Neural cell (in vitro differentiated cells): ENCODE measurements at regions not wholly inside any gene's neighbourhood (a gene's known extent, or its start where the extent isn't known, plus 50 kb on each side); places are given as distances from the start of the nearest gene placed in this dataset.

Experiments used
- H2AFZ ChIP-seq: fragments of 200-600, 300-800 bp; sonication (generic), shearing (Covaris generic); 2 replicates; pipeline ENCODE4 v1.6.0; 2014; ENCODE audit warnings: low read depth, mild to moderate bottlenecking, antibody characterized with exemption, low read length, moderate library complexity
- H3F3A ChIP-seq: fragments of 200-600 bp; shearing (Covaris generic); 2 replicates; pipeline ENCODE4 v1.6.1; 2016; ENCODE audit warnings: mild to moderate bottlenecking, moderate library complexity, mixed read lengths, antibody characterized with exemption, low read length; ENCODE audit not compliant: insufficient read depth, poor library complexity, severe bottlenecking
- H3K27ac ChIP-seq: fragments of 200-600, 300-800 bp; sonication (generic), shearing (Covaris generic); 2 replicates; pipeline ENCODE4 v1.5.1; 2014; ENCODE audit warnings: mild to moderate bottlenecking, low read length, moderate library complexity
- H3K27me3 ChIP-seq: fragments of 300-800, 200-600 bp; sonication (generic), shearing (Covaris generic); 2 replicates; pipeline ENCODE4 v1.6.0; 2014; ENCODE audit warnings: mild to moderate bottlenecking, low read depth, low read length, moderate library complexity; ENCODE audit not compliant: insufficient read depth
- H3K36me3 ChIP-seq: fragments of 300-800, 200-600 bp; sonication (generic), shearing (Covaris generic); 2 replicates; pipeline ENCODE4 v1.5.1; 2014; ENCODE audit warnings: mild to moderate bottlenecking, antibody characterized with exemption, low read length, moderate library complexity; ENCODE audit not compliant: insufficient read depth
- H3K4me2 ChIP-seq: fragments of 300-800, 200-600 bp; sonication (generic), shearing (Covaris generic); 2 replicates; pipeline ENCODE4 v1.6.0; 2014; ENCODE audit warnings: mild to moderate bottlenecking, low read length
- H3K4me3 ChIP-seq: fragments of 300-800, 200-600 bp; sonication (generic), shearing (Covaris generic); 2 replicates; pipeline ENCODE4 v1.5.1; 2014; ENCODE audit warnings: mild to moderate bottlenecking, low read length, moderate library complexity
- H3K79me2 ChIP-seq: fragments of 200-600 bp; shearing (Covaris generic); replicated peaks from 2 replicates; pipeline ENCODE4 v1.6.0; 2014; ENCODE audit warnings: mild to moderate bottlenecking, low read length, moderate library complexity; ENCODE audit not compliant: insufficient read depth
- H3K9ac ChIP-seq: fragments of 300-800, 200-600 bp; sonication (generic), shearing (Covaris generic); 2 replicates; pipeline ENCODE4 v1.6.1; 2016; ENCODE audit warnings: mild to moderate bottlenecking, low read length, mixed read lengths
- H3K9me2 ChIP-seq: fragments of 200-600 bp; shearing (Covaris generic); 2 replicates; pipeline ENCODE4 v1.6.1; 2016; ENCODE audit warnings: mild to moderate bottlenecking, low read length, mixed read lengths; ENCODE audit not compliant: insufficient read depth
- H3K9me3 ChIP-seq: fragments of 200-600, 300-800 bp; sonication (generic), shearing (Covaris generic); 2 replicates; pipeline ENCODE4 v1.6.1; 2016; ENCODE audit warnings: mild to moderate bottlenecking, mixed run types, low read length, moderate library complexity, mixed read lengths
- H4K20me1 ChIP-seq: fragments of 200-600 bp; shearing (Covaris generic); 2 replicates; pipeline ENCODE4 v1.6.1; 2016; ENCODE audit warnings: mild to moderate bottlenecking, mixed run types; ENCODE audit not compliant: insufficient read depth
- EP300 ChIP-seq: fragments of 450-650 bp; conservative IDR thresholded peaks from 2 replicates; pipeline ENCODE4 v1.6.1; 2014; ENCODE audit warnings: antibody characterized with exemption, mild to moderate bottlenecking, moderate library complexity; ENCODE audit not compliant: poor library complexity, severe bottlenecking
- EZH2 ChIP-seq: fragments of 200-600, 300-800 bp; shearing (Covaris generic), sonication (generic); IDR thresholded peaks from 2 replicates; pipeline ENCODE4 v1.6.1; 2014; ENCODE audit warnings: antibody characterized with exemption, low read length, borderline replicate concordance, mild to moderate bottlenecking; ENCODE audit not compliant: insufficient read depth, poor library complexity, severe bottlenecking
- MXI1 ChIP-seq: fragments of 450-650 bp; conservative IDR thresholded peaks from 2 replicates; pipeline ENCODE4 v1.6.1; 2014; ENCODE audit warnings: antibody characterized with exemption, mild to moderate bottlenecking; ENCODE audit not compliant: poor library complexity, severe bottlenecking
- POLR2AphosphoS5 ChIP-seq: IDR thresholded peaks from 2 replicates; pipeline ENCODE4 v1.6.1; 2012
- RAD21 ChIP-seq: fragments of 450-650 bp; conservative IDR thresholded peaks from 2 replicates; pipeline ENCODE4 v1.6.1; 2014; ENCODE audit warnings: antibody characterized with exemption, mild to moderate bottlenecking, moderate library complexity
- SMC3 ChIP-seq: fragments of 450-650 bp; conservative IDR thresholded peaks from 2 replicates; pipeline ENCODE4 v1.6.1; 2014; ENCODE audit warnings: antibody characterized with exemption, mild to moderate bottlenecking, moderate library complexity; ENCODE audit not compliant: poor library complexity
- TAF1 ChIP-seq: IDR thresholded peaks from 2 replicates; pipeline ENCODE4 v1.6.1; 2012; ENCODE audit warnings: low read depth
- TF ChIP-seq, protein P1 (sequence below): fragments of 450-650 bp; IDR thresholded peaks from 2 replicates; pipeline ENCODE4 v1.5.1; 2014; ENCODE audit warnings: antibody characterized with exemption, mild to moderate bottlenecking, moderate library complexity; ENCODE audit not compliant: poor library complexity, severe bottlenecking
- TF ChIP-seq, protein P2 (sequence below): IDR thresholded peaks from 2 replicates; pipeline ENCODE4 v1.6.1; 2012; ENCODE audit warnings: borderline replicate concordance

DNA sequence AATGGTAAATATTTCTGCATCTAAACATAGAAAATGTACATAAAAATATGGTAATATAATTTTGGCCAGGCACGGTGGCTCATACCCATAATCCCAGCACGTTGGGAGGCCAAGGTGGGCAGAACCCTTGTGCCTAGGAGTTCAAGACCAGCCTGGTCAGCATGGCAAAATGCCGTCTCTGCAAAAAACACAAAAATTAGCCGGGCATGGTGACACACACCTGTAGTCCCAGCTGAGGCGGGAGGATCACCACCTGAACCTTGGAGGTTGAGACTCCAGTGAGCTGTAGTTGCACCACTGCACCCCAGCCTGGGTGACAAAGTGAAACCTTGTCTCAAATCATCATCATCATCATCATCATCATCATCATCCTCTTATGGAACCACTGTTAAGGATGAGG lies 230.6 kb upstream of the NCAM1 start:
- Histone ChIP-seq H3F3A (no peaks in the 10 kb centered on the region), H3K36me3 (no peaks in the 10 kb centered on the region), H3K79me2 (no peaks in the 10 kb centered on the region), H3K9ac (no peak overlapping the region), H3K4me3 (no peak overlapping the region), H3K27me3 (no peaks in the 10 kb centered on the region), H3K9me2 (no peaks in the 10 kb centered on the region), H4K20me1 (no peaks in the 10 kb centered on the region), H3K4me2 (no peak overlapping the region), H2AFZ (no peak overlapping the region), H3K9me3 (no peaks in the 10 kb centered on the region), H3K27ac (no peak overlapping the region)
- TF ChIP-seq POLR2AphosphoS5 (no peak), RAD21 (no peak), TAF1 (no peak), EP300 (no peak), MXI1 (no peak)
- TF ChIP-seq, protein P1, sequence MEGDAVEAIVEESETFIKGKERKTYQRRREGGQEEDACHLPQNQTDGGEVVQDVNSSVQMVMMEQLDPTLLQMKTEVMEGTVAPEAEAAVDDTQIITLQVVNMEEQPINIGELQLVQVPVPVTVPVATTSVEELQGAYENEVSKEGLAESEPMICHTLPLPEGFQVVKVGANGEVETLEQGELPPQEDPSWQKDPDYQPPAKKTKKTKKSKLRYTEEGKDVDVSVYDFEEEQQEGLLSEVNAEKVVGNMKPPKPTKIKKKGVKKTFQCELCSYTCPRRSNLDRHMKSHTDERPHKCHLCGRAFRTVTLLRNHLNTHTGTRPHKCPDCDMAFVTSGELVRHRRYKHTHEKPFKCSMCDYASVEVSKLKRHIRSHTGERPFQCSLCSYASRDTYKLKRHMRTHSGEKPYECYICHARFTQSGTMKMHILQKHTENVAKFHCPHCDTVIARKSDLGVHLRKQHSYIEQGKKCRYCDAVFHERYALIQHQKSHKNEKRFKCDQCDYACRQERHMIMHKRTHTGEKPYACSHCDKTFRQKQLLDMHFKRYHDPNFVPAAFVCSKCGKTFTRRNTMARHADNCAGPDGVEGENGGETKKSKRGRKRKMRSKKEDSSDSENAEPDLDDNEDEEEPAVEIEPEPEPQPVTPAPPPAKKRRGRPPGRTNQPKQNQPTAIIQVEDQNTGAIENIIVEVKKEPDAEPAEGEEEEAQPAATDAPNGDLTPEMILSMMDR: no peak

DNA sequence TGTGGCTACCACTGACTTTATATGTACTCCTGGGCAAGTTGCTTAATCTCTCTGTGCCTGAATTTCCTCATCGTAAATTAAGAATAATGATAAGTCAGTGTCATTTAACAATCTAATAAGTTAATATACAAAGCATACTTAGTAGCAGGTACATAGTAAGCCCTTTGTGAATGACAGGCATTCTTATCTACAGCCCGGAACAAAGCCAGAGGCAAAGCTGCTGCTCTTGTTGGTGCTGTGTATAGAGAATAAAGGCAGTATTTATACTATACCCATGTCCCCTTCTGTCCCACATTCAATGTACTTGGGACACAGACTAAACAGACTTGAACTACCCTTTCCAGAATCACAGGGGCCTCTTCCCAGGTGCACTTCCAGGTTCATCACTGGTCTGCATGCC lies 229.7 kb upstream of the NCAM1 start:
- Histone ChIP-seq H3K4me3 (no peak overlapping the region), H3F3A (no peaks in the 10 kb centered on the region), H2AFZ (no peak overlapping the region), H3K27ac (no peak overlapping the region), H3K9ac (no peak overlapping the region), H3K36me3 (no peaks in the 10 kb centered on the region), H3K79me2 (no peaks in the 10 kb centered on the region), H3K9me2 (no peaks in the 10 kb centered on the region), H3K4me2 (no peak overlapping the region), H3K9me3 (no peaks in the 10 kb centered on the region), H4K20me1 (no peaks in the 10 kb centered on the region), H3K27me3 (no peaks in the 10 kb centered on the region)
- TF ChIP-seq EZH2 (no peak), MXI1 (no peak), RAD21 (no peak), EP300 (no peak), TAF1 (no peak)
- TF ChIP-seq, protein P1: no peak

DNA sequence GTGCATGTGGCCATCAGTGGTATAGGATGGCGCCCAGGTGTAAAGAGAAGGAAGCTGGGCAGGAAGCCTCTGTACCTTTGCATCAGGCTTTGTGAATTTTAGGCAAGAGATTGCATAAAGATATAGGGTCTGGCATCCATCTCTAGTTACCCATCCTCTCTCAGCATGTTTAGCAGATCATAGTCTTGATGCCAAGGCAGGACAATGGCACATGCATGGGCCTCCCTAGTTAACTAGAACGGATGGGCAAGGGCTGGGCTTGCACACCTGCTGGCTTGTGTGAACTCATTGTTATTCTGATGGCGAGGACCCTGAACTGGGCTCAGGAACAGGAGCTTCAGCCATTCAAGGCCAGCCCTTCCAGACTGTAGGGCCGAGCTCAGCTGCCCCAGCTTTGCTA lies 229.2 kb upstream of the NCAM1 start:
- Histone ChIP-seq H3K27me3 (no peaks in the 10 kb centered on the region), H3K4me3 (no peak overlapping the region), H2AFZ (no peak overlapping the region), H3K9me3 (no peaks in the 10 kb centered on the region), H3K9ac (no peak overlapping the region), H3K27ac (no peak overlapping the region), H3K36me3 (no peaks in the 10 kb centered on the region), H3K4me2 (no peak overlapping the region), H4K20me1 (no peaks in the 10 kb centered on the region), H3F3A (no peaks in the 10 kb centered on the region), H3K9me2 (no peaks in the 10 kb centered on the region), H3K79me2 (no peaks in the 10 kb centered on the region)
- TF ChIP-seq MXI1 (no peak), RAD21 (no peak), SMC3 (no peak), POLR2AphosphoS5 (no peak), EZH2 (no peak), TAF1 (no peak), EP300 (no peak)
- TF ChIP-seq, protein P2, sequence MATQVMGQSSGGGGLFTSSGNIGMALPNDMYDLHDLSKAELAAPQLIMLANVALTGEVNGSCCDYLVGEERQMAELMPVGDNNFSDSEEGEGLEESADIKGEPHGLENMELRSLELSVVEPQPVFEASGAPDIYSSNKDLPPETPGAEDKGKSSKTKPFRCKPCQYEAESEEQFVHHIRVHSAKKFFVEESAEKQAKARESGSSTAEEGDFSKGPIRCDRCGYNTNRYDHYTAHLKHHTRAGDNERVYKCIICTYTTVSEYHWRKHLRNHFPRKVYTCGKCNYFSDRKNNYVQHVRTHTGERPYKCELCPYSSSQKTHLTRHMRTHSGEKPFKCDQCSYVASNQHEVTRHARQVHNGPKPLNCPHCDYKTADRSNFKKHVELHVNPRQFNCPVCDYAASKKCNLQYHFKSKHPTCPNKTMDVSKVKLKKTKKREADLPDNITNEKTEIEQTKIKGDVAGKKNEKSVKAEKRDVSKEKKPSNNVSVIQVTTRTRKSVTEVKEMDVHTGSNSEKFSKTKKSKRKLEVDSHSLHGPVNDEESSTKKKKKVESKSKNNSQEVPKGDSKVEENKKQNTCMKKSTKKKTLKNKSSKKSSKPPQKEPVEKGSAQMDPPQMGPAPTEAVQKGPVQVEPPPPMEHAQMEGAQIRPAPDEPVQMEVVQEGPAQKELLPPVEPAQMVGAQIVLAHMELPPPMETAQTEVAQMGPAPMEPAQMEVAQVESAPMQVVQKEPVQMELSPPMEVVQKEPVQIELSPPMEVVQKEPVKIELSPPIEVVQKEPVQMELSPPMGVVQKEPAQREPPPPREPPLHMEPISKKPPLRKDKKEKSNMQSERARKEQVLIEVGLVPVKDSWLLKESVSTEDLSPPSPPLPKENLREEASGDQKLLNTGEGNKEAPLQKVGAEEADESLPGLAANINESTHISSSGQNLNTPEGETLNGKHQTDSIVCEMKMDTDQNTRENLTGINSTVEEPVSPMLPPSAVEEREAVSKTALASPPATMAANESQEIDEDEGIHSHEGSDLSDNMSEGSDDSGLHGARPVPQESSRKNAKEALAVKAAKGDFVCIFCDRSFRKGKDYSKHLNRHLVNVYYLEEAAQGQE: no peak
- TF ChIP-seq, protein P1: no peak
